ENCODE measurements at regions not wholly inside any gene's neighbourhood (a gene's known extent, or its start where the extent isn't known, plus 50 kb on each side); places are given as distances from the start of the nearest gene placed in this dataset.

- H3K4me3 ChIP-seq (ENCODE audit: control insufficient read depth, low read depth, low read length): no peak overlapping the region
- DNase-seq (ENCODE audit: low read depth): peak; percentile 29
- TF ChIP-seq, protein P1, sequence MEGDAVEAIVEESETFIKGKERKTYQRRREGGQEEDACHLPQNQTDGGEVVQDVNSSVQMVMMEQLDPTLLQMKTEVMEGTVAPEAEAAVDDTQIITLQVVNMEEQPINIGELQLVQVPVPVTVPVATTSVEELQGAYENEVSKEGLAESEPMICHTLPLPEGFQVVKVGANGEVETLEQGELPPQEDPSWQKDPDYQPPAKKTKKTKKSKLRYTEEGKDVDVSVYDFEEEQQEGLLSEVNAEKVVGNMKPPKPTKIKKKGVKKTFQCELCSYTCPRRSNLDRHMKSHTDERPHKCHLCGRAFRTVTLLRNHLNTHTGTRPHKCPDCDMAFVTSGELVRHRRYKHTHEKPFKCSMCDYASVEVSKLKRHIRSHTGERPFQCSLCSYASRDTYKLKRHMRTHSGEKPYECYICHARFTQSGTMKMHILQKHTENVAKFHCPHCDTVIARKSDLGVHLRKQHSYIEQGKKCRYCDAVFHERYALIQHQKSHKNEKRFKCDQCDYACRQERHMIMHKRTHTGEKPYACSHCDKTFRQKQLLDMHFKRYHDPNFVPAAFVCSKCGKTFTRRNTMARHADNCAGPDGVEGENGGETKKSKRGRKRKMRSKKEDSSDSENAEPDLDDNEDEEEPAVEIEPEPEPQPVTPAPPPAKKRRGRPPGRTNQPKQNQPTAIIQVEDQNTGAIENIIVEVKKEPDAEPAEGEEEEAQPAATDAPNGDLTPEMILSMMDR (conservative IDR thresholded peaks at IDR 0.05; ENCODE audit: control insufficient read depth, insufficient read depth, low read depth, low read length): no peak
Observed at GRCh38 chr7:119514326-119514725, 758.6 kb upstream of the KCND2 start.

DNA sequence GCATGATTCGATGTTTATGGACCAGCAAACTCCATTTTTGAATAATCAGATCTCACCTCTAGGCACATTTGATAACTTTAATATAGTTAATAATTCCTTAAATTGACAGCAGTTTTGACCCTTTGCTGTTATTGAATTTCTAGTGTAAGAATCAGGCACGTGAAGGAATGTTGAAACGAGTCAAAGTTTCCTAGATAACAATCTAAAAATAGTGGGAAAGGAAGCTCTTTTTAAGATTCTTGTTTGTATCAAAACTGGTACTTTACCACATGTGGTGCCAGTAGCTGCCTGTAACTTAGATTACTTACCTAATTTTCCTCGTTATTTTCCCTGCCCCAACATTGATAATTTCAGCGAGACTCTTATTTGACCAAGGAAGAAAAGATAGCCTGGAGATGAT lies 757.8 kb upstream of the KCND2 start:
- H3K4me3 ChIP-seq (ENCODE audit: control insufficient read depth, low read depth, low read length): no peak overlapping the region
- DNase-seq (ENCODE audit: low read depth): no peak
- TF ChIP-seq, protein P1 (conservative IDR thresholded peaks at IDR 0.05; ENCODE audit: control insufficient read depth, insufficient read depth, low read depth, low read length): no peak

DNA sequence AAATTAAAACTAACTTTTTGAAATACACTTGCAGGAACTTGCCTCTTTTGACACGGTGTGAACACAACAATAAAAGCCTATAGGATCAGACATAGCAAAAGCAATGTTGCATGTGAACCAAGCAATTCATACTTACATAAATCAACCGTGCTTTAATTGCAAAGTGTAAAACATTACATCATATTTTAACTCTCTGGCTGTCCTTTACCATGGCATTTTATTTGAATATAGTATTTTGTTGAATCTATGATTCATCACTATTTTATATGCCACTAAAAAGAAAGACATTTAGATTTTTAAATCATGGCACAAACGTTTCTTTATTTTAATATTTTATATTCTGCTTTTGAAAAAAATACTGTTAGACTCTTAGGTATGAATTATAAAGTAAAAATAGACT lies 757.0 kb upstream of the KCND2 start:
- TF ChIP-seq, protein P1 (conservative IDR thresholded peaks at IDR 0.05; ENCODE audit: control insufficient read depth, insufficient read depth, low read depth, low read length): no peak
- no peak overlapping the region for H3K4me3 ChIP-seq (ENCODE audit: control insufficient read depth, low read depth, low read length)
- no peak for DNase-seq (ENCODE audit: low read depth)

DNA sequence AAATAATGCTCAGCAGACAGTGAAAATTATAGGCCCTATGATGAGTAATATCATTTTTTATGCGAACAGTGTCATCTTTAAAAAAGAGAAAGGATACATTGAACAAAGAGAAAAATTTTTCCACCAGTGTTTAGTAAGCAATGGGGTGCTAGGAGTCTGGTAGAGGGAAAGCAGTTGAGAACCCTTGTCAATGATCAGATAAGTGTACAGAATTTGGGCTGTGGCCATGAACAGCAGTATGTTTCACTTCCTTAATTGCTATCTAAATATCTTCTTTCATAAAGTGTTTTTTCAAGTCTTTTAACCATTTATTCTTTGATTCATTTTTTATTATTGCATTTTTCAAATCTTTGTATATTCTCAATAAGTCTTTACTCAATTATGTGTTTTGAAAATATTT lies 750.7 kb upstream of the KCND2 start:
- H3K4me3 ChIP-seq (ENCODE audit: control insufficient read depth, low read depth, low read length): no peak overlapping the region
- TF ChIP-seq, protein P1 (conservative IDR thresholded peaks at IDR 0.05; ENCODE audit: control insufficient read depth, insufficient read depth, low read depth, low read length): no peak
- DNase-seq (ENCODE audit: low read depth): no peak

DNA sequence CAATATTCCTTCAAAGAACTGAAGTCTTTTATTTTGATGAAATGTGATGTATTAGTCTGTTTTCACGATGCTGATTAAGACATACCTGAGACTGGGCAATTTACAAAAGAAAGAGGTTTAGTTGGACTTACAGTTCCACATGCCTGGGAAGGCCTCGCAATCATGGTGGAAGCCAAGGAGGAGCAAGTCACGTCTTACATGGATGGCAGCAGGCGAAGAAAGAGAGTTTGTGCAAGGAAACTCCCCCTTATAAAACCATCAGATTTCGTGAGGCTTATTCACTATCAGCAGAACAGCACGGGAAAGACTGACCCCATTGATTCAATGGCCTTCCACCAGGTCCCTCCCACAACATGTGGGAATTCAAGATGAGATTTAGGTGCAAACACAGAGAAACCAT lies 750.3 kb upstream of the KCND2 start:
- no peak for DNase-seq (ENCODE audit: low read depth)
- no peak overlapping the region for H3K4me3 ChIP-seq (ENCODE audit: control insufficient read depth, low read depth, low read length)
- TF ChIP-seq, protein P1 (conservative IDR thresholded peaks at IDR 0.05; ENCODE audit: control insufficient read depth, insufficient read depth, low read depth, low read length): no peak

GRCh38 chr7:119545118-119545517 lies 727.9 kb upstream of the KCND2 start:
- TF ChIP-seq, protein P1 (conservative IDR thresholded peaks at IDR 0.05; ENCODE audit: control insufficient read depth, insufficient read depth, low read depth, low read length): no peak
- H3K4me3 ChIP-seq (ENCODE audit: control insufficient read depth, low read depth, low read length): no peak overlapping the region
- DNase-seq (ENCODE audit: low read depth): peak; percentile 30

DNA sequence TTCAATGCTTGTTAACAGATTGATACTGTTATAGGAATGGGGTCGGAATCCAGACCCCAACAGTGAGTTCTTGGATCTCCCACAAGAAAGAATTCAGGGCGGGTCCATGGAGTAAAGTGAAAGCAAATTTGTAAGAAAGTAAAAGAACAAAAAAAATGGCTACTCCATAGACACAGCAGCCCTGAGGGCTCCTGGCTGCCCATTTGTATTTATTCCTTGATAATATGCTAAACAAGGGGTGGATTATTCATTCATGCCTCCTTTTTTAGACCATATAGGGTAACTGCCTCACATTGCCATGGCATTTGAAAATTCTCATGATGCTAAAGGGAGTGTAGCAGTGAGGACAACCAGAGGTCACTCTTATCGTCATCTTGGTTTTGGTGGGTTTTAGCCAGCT lies 717.2 kb upstream of the KCND2 start:
- TF ChIP-seq, protein P1 (conservative IDR thresholded peaks at IDR 0.05; ENCODE audit: control insufficient read depth, insufficient read depth, low read depth, low read length): no peak
- DNase-seq (ENCODE audit: low read depth): no peak
- no peak overlapping the region for H3K4me3 ChIP-seq (ENCODE audit: control insufficient read depth, low read depth, low read length)

All from fibroblast of mammary gland (primary cell).